SK-N-SH (cell line): ENCODE measurements at regions not wholly inside any gene's neighbourhood (a gene's known extent, or its start where the extent isn't known, plus 50 kb on each side); places are given as distances from the start of the nearest gene placed in this dataset.

Source experiments
- CHD2 ChIP-seq: fragments of 150-350 bp; IDR thresholded peaks from 2 replicates; pipeline ENCODE4 v1.6.1; 2018; ENCODE audit warnings: low read length; ENCODE audit not compliant: partially characterized antibody
- EP300 ChIP-seq, 2 experiments: IDR thresholded peaks; 2 replicates each; pipeline versions ENCODE4 v1.4.0 to v1.6.1; 2012; ENCODE audit warnings: borderline replicate concordance in 1 of 2, low read depth in 1 of 2, low read length in 1 of 2
- FOXJ3 ChIP-seq: sonication (generic); formaldehyde crosslinking; IDR thresholded peaks from 2 replicates; pipeline ENCODE4 v1.5.1; 2020; ENCODE audit warnings: mild to moderate bottlenecking, missing genetic modification reagents
- GABPA ChIP-seq: IDR thresholded peaks from 2 replicates; pipeline ENCODE4 v1.4.0; 2012; ENCODE audit warnings: low read depth, mild to moderate bottlenecking
- MXI1 ChIP-seq: IDR thresholded peaks from 2 replicates; pipeline ENCODE4 v1.6.1; 2012; ENCODE audit warnings: mild to moderate bottlenecking, low read depth, low read length, improper control_type of control experiment
- NRF1 ChIP-seq: IDR thresholded peaks from 2 replicates; pipeline ENCODE4 v1.6.1; 2012; ENCODE audit warnings: low read depth, mild to moderate bottlenecking, low read length
- POLR2AphosphoS5 ChIP-seq: IDR thresholded peaks from 2 replicates; pipeline ENCODE4 v1.6.1; 2012; ENCODE audit warnings: low read depth, low read length
- RAD21 ChIP-seq: IDR thresholded peaks from 2 replicates; pipeline ENCODE4 v1.6.1; 2012; ENCODE audit warnings: mild to moderate bottlenecking, low read length
- RFX5 ChIP-seq: IDR thresholded peaks from 2 replicates; pipeline ENCODE4 v1.6.1; 2012; ENCODE audit warnings: mild to moderate bottlenecking, improper control_type of control experiment, low read length
- RXRA ChIP-seq: IDR thresholded peaks from 2 replicates; pipeline ENCODE4 v1.4.0; 2012; ENCODE audit warnings: low read depth, mild to moderate bottlenecking, borderline replicate concordance
- SIN3A ChIP-seq: IDR thresholded peaks from 2 replicates; pipeline ENCODE4 v1.6.1; 2012; ENCODE audit warnings: low read depth, mild to moderate bottlenecking, low read length, moderate library complexity, borderline replicate concordance
- TCF12 ChIP-seq: IDR thresholded peaks from 2 replicates; pipeline ENCODE4 v1.4.0; 2012
- YY1 ChIP-seq: IDR thresholded peaks from 2 replicates; pipeline ENCODE4 v1.4.0; 2012; ENCODE audit warnings: low read depth, mild to moderate bottlenecking
- TF ChIP-seq, protein P1 (sequence below): fragments of 200-600 bp; sonication (generic); IDR thresholded peaks from 2 replicates; pipeline ENCODE4 v1.6.1; 2017; ENCODE audit warnings: antibody characterized with exemption, mild to moderate bottlenecking, moderate library complexity

DNA sequence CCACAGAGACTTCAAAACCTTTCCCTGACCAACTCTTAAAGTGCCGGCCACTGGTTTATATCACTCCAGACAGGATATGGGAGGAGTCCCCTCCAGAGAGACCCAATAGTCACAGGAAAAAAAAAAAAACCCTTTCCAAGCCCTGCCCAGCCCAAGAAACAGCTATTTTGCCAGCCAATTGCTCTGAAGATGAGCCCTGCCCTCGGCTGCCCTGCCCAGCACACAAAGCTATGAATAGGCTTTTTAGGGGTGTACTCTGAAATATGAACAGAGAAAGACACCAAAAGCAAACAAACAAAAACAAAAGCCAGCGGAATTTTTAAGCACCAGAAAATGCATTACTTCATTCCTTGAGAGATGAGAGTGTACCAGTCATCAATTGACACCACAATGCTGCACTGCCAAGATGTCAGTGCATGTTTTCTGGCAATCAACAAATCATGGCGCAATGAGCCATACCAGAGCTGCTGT is 275.1 kb downstream of the C6orf118 start:
- TF ChIP-seq MXI1 (no peak), RFX5 (no peak), RXRA (no peak), GABPA (no peak), EP300 (IDR thresholded peaks at IDR 0.05; ENCODE audit: borderline replicate concordance in 1 of 2, low read depth in 1 of 2, low read length in 1 of 2) (no peak), CHD2 (no peak), TCF12 (no peak), RAD21 (no peak), POLR2AphosphoS5 (no peak), FOXJ3 (CRISPR knock-in tag) (no peak), NRF1 (no peak), YY1 (no peak), SIN3A (no peak)
- TF ChIP-seq, protein P1, sequence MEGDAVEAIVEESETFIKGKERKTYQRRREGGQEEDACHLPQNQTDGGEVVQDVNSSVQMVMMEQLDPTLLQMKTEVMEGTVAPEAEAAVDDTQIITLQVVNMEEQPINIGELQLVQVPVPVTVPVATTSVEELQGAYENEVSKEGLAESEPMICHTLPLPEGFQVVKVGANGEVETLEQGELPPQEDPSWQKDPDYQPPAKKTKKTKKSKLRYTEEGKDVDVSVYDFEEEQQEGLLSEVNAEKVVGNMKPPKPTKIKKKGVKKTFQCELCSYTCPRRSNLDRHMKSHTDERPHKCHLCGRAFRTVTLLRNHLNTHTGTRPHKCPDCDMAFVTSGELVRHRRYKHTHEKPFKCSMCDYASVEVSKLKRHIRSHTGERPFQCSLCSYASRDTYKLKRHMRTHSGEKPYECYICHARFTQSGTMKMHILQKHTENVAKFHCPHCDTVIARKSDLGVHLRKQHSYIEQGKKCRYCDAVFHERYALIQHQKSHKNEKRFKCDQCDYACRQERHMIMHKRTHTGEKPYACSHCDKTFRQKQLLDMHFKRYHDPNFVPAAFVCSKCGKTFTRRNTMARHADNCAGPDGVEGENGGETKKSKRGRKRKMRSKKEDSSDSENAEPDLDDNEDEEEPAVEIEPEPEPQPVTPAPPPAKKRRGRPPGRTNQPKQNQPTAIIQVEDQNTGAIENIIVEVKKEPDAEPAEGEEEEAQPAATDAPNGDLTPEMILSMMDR, result no peak
